ENCODE measurements at regions not wholly inside any gene's neighbourhood (a gene's known extent, or its start where the extent isn't known, plus 50 kb on each side); places are given as distances from the start of the nearest gene placed in this dataset.

DNA sequence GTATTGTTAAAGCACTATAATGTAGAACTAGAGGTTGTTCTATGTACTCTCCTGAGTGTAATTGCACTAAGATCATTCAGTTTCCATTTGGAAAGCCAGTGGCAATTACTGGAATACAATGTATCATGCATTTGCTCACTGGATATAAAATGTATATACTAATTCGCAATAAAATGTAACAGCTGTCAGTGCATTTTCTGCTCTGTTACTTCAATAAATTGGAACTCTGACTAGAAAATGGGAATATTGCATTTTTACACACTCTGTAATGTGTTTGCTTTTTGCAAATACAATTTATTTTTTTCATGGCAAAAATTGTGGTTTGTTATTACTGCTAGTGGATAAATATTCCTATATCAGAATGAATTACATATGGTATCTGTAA lies 893.8 kb upstream of the POU3F3 start:
- H3K27ac ChIP-seq, result no peak overlapping the region
- TF ChIP-seq, protein P1, sequence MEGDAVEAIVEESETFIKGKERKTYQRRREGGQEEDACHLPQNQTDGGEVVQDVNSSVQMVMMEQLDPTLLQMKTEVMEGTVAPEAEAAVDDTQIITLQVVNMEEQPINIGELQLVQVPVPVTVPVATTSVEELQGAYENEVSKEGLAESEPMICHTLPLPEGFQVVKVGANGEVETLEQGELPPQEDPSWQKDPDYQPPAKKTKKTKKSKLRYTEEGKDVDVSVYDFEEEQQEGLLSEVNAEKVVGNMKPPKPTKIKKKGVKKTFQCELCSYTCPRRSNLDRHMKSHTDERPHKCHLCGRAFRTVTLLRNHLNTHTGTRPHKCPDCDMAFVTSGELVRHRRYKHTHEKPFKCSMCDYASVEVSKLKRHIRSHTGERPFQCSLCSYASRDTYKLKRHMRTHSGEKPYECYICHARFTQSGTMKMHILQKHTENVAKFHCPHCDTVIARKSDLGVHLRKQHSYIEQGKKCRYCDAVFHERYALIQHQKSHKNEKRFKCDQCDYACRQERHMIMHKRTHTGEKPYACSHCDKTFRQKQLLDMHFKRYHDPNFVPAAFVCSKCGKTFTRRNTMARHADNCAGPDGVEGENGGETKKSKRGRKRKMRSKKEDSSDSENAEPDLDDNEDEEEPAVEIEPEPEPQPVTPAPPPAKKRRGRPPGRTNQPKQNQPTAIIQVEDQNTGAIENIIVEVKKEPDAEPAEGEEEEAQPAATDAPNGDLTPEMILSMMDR (IDR thresholded peaks at IDR 0.05), result no peak

DNA sequence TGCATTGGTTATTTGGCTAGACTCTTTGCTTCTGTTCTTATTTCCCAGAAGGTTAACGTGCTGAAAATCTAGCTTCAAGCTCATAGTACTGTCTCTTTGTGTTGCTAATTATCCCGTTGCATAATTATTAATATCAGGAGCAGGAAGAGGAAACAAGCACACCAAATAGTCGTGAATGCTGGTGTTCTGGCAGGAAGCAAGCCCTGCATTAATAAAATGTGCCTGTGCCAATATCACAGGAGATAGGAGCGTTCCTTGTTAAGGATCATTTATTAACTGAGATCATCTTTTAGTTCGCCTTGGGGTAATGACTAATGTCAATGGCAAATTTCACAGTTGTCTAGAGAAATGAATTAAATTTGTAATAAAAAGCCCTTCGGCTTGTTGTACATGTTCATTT lies 893.0 kb upstream of the POU3F3 start:
- no peak overlapping the region for H3K27ac ChIP-seq
- TF ChIP-seq, protein P1 (IDR thresholded peaks at IDR 0.05), result no peak
- no peak for TF ChIP-seq ZFX (IDR thresholded peaks at IDR 0.05; ENCODE audit: borderline replicate concordance)

DNA sequence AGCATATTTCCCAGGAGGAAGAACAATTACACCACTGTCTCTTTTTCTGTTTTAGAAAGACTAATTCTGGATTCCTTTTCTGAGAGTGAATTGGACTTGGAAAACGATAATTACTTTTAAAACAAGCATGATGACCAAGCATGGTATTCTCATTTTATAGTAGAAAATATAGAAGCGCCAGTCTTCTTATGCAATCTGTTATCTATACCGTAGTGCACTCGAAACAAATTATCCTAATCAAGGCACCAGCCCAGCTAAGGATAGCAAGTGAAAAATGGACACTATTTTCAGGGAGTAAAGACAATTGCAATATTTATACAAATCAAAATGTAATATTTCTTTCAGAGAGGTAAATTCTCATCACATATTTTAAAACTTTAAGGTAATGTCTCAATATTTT lies 892.1 kb upstream of the POU3F3 start:
- H3K27ac ChIP-seq, result no peak overlapping the region
- no peak for TF ChIP-seq ZFX (IDR thresholded peaks at IDR 0.05; ENCODE audit: borderline replicate concordance)
- TF ChIP-seq, protein P1 (IDR thresholded peaks at IDR 0.05), result no peak

DNA sequence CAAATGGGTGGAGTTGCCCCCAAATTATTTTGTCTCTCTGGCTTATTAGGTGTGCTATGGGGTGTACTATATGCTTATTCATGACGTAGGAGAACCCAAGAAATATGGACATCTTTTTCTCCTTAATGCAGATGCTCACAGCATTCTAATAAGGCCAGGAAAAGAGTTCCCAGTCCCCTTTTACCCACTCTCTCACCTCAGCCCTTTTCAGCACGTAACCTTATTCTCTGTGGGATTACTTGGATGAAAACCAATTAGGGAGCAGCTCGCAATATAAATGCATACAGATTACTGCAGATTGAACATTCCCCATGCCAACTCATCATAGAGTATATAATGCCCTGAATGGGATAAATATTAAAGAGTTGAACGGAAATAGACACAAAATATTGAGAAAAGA lies 891.2 kb upstream of the POU3F3 start:
- TF ChIP-seq, protein P1 (IDR thresholded peaks at IDR 0.05), result no peak
- TF ChIP-seq ZFX (IDR thresholded peaks at IDR 0.05; ENCODE audit: borderline replicate concordance), result no peak
- H3K27ac ChIP-seq, result no peak overlapping the region

DNA sequence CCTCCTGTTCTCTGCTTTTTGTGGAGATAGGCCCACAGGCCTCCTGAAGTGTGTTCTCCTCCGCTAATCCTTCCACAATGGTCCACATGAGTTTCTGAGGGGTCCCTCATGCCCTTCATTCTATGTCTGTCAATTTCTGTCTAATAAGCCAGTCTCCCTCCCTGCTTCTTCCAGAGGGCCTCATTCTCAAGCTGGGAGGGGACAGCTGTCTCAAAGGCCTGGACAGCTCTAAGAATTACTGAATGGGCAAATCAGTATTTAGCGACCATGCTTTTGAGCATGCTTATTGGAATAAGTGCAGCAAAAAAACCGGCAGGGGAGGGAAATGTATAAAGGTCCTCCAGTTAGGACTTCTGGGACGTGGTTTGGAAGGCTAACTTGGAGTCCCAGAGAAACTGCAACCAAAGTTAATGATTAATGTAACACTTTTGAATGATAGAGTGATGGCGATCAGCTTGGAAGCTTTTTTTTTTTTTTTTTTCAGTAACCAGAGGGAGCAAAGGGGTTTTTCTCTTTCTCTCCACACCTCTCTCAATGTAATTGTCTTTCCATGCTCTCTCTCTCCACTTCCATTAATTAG lies 890.7 kb upstream of the POU3F3 start:
- H3K27ac ChIP-seq, result no peak overlapping the region
- TF ChIP-seq ZFX (IDR thresholded peaks at IDR 0.05; ENCODE audit: borderline replicate concordance), result no peak
- TF ChIP-seq, protein P1 (IDR thresholded peaks at IDR 0.05), result no peak

DNA sequence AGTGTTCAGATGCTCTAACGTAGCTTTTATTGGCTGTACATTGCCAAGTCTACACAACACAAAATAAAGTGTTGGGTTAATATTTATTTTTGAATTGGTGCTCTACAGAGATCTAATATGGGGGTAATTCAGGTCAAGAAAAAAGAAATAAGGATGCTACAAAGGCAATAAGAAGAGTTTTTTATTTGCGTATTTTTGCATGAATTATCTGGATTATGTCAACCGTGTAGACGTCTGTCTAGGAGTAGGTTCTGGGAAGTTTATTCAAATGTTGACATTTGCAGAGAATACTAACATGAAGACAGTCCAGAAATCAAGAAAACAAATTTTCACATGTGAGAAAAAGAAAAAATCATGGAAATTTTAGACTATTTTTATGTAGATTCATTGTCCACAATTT lies 876.7 kb upstream of the POU3F3 start:
- TF ChIP-seq, protein P1 (IDR thresholded peaks at IDR 0.05), result no peak
- TF ChIP-seq ZFX (IDR thresholded peaks at IDR 0.05; ENCODE audit: borderline replicate concordance), result no peak
- no peak overlapping the region for H3K27ac ChIP-seq

DNA sequence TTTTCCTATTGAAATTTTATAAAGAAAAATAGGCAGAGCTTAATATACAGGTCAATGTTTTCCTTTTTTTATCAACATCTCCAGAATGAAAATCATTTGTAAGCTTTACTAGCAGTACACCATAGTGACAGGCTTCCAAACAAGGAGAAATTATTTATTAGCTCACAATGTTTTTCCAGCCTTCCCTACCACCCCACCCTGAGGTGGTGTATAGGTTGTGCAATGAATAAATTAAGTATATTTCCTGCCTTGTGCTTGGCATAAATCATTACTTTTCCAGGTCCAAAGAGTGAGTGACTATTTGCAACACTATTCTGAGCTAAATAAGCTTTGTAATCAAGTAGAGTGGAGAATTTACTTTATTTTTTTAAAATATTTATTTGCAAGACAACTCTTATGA lies 876.2 kb upstream of the POU3F3 start:
- H3K27ac ChIP-seq, result no peak overlapping the region
- TF ChIP-seq ZFX (IDR thresholded peaks at IDR 0.05; ENCODE audit: borderline replicate concordance), result no peak
- TF ChIP-seq, protein P1 (IDR thresholded peaks at IDR 0.05), result no peak

All from 22Rv1 (cell line).